ENCODE measurements at regions not wholly inside any gene's neighbourhood (a gene's known extent, or its start where the extent isn't known, plus 50 kb on each side); places are given as distances from the start of the nearest gene placed in this dataset.

- no peak for DNase-seq (ENCODE audit: low spot score)
Observed at GRCh38 chr10:65796472-65796871, 1129.4 kb upstream of the LRRTM3 start.

- DNase-seq (ENCODE audit: low spot score) = no peak
Observed at GRCh38 chr10:65798133-65798532, 1127.7 kb upstream of the LRRTM3 start.

GRCh38 chr10:65802391-65802790 lies 1123.4 kb upstream of the LRRTM3 start:
- no peak for DNase-seq (ENCODE audit: low spot score)

DNA sequence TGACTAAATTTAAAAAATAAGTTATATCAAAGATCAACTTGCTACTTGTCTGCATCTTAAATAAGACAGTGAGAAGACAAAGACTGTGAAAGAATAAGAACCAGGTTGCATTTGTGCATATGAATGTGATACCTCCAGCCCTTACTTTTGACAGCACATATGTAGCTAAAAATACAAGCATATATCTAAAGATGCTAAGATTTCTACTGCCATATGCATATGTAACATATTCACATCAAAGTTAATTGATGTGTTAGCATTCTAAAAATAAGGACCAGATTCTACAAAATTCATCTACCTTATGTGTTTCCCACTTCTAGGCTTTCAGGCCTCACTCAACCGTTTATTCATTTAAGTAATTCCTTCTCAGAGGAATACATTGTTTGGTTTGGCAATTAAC lies 1120.3 kb upstream of the LRRTM3 start:
- no peak for DNase-seq (ENCODE audit: low spot score)

DNA sequence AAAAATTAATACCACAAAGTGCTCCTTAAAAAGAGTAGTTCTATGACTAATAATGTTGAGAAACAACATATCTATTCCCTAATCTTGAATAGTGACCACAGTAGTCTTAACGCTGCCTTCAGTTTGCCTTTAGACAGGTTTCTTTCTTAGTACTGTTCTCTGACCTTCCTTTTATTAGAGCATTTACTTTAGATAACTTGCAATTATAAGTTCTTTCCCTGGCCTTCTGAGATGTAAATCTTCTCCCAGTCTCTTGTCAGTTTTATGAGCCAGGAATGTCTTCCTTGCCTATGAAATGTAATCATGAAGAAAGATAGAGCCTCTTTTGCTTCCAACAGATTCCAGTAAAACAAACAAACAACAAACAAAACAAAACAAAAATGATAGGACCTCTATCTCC lies 1119.8 kb upstream of the LRRTM3 start:
- DNase-seq (ENCODE audit: low spot score) = no peak

DNA sequence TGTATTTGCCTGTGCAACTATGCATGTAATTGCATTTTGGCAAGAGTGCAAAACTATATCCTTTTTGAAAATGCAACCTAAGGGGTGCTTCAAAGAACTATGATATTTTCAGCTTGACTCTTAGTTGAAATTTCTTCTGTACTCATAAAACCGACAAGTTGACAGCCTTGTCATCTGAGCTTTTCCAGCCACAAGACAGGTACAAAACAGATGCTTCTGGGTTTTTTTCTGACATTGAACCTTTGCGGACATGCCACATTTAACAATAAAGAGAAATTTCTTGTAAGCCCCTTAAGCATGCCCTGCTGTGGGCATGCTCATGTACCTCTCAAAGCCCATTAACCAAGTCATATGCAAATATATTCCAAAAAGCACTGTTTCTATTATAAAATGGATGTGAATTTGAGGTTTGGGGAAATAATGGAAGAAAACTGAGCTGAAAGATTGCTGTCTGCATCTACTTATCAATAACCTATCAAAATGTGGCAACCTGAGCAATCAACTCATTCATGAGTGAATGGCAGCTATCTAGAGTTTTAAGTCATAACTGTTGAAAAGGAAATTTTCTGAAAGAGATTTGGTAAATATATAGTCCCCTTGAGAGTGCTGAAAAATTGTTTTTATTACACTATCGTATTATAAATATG lies 1117.0 kb upstream of the LRRTM3 start:
- DNase-seq (ENCODE audit: low spot score) = no peak

GRCh38 chr10:65811931-65812525 lies 1113.8 kb upstream of the LRRTM3 start:
- DNase-seq (ENCODE audit: low spot score) = no peak

- DNase-seq (ENCODE audit: low spot score) = no peak
Observed at GRCh38 chr10:65816536-65816935, 1109.3 kb upstream of the LRRTM3 start.

DNA sequence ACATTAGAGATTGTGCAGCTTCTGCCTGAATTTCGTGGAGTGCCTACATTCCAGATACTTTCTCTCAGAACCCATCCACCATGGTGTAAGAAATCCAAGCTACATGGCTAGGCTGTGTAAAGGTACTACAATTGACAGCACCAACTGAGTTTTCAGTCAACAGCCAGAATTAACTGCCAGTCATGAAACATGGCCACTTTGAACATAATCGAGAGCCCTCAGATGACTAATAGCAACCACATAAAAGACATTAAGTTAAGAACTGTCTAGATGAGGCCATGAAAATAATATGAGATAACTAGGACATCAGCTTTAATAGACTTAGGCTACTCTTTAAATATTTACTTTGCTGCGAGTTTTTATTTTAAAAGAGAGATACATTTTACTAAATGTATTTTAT lies 1106.8 kb upstream of the LRRTM3 start:
- DNase-seq (ENCODE audit: low spot score) = no peak

DNA sequence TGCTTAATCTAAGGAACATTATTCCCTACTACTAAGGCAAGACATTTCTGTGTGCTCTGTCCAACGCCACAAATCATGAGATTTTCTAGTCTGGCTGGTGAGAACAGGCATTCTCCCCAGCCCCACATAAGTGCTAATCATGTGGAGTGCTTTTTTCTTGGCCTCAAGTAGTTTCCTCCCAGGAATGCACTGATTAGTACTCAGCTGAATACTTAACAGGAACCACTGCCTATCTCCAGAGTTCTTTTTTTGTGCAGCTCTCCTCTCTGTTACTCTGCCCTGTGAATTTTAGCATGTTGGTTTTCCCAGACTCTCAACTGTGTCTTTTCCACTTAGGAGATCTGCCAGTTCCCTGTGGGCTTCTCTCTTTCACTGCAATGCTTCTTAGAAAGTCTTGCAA lies 1098.5 kb upstream of the LRRTM3 start:
- no peak for DNase-seq (ENCODE audit: low spot score)

GRCh38 chr10:65838811-65839210 lies 1087.0 kb upstream of the LRRTM3 start:
- no peak for DNase-seq (ENCODE audit: low spot score)

- peak; percentile 12 for DNase-seq (ENCODE audit: low spot score)
Observed at GRCh38 chr10:65843203-65843602, 1082.6 kb upstream of the LRRTM3 start.

DNA sequence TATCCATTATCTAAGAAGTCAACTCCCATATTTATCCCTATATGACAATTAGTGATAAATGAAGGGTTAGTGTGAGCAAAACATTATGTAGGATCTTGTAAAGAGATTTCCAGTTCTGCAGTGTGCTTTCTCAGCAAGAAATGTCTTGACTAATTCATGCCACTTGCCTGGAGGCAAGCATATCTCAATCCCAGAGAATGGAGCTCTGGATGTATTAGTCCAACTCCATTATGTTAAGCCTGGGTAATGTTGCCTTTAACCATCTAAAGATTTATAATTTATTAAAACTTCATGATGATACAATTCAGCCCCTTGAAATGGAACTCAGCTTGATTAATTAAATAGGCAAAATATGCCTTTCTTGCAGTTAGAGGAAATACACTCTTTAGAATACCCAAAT lies 1079.9 kb upstream of the LRRTM3 start:
- no peak for DNase-seq (ENCODE audit: low spot score)

GRCh38 chr10:65846541-65846940 lies 1079.3 kb upstream of the LRRTM3 start:
- no peak for DNase-seq (ENCODE audit: low spot score)

- DNase-seq (ENCODE audit: low spot score) = no peak
Observed at GRCh38 chr10:65846949-65847348, 1078.9 kb upstream of the LRRTM3 start.

GRCh38 chr10:65847436-65848230 lies 1078.2 kb upstream of the LRRTM3 start:
- no peak for DNase-seq (ENCODE audit: low spot score)

DNA sequence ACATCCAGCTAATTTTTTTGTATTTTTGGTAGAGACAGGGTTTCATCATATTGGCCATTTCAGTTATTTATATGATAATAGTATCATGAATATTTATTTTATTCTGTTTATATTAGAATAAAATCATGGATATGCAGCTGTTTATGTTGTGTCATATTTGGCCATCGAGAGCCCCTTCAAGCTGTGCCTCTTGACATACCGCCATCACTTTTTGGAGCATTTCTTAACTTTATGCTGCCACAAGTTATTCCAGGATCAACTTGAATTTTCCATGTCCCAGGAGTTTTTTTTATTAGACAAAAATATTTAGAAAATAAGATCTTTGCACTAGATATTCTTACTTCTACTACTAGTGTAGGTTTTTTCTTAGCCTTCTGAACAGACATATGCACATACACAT lies 1067.0 kb upstream of the LRRTM3 start:
- DNase-seq (ENCODE audit: low spot score) = no peak

GRCh38 chr10:65861249-65861648 lies 1064.6 kb upstream of the LRRTM3 start:
- no peak for DNase-seq (ENCODE audit: low spot score)
